Superior temporal gyrus (tissue), 1 donor: ENCODE measurements at regions not wholly inside any gene's neighbourhood (a gene's known extent, or its start where the extent isn't known, plus 50 kb on each side); places are given as distances from the start of the nearest gene placed in this dataset.
"Not testable (repeated sequence)": the region's sequence is repeated elsewhere in the genome, so short reads cannot be mapped to it uniquely, and the experiment has no call there.

Experiments used
- DNase-seq: peaks from one replicate; pipeline ENCODE4 v3.0.0-alpha.2; 2016; ENCODE audit errors: extremely low spot score

DNA sequence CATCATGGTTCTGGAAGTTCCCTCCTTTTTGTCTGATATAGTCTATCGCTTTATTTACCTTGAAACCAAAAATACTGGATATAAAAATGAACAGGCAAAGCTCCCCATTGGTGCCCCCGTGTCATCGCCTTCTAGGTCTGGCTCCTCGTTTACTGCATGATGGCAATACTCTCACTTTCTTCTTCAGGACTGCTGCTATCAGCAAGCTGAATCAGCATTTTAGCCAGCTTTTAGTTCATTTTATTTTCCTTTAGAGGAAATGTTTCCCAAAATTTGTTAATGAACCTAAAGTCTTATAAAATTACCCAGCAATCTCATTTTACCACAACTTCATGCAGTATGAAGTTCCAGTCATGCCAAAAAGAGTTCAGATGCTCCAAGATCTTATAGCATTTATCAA lies 80.5 kb downstream of the ZIC3 start:
- no peak for DNase-seq

- no peak for DNase-seq
Observed at GRCh38 chrX:137651647-137652046, 85.7 kb downstream of the ZIC3 start.

- DNase-seq, result no peak
Observed at GRCh38 chrX:137652086-137652485, 86.2 kb downstream of the ZIC3 start.

GRCh38 chrX:137654481-137654880 lies 88.6 kb downstream of the ZIC3 start:
- DNase-seq, result no peak

- no peak for DNase-seq
Observed at GRCh38 chrX:137667776-137668175, 101.8 kb downstream of the ZIC3 start.

DNA sequence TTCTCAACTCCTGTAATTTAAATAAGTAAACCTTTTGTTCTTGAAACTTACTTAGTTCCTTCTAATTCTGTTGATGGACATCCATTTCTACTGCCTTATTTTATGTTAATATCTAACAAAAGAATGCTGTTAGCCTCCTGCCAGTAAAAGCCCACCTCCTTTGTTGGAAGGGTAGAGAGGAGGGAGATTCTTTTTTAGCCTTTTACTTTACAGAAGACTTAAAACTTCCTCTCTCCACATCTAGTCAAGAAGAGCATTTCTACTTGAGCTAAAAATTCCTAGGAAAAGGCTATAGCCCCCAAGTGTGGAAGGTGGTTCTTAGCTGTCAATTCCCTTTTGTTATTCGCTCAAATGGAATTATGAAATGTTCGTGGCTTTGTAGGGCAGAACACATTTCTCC lies 118.7 kb downstream of the ZIC3 start:
- DNase-seq, result no peak

DNA sequence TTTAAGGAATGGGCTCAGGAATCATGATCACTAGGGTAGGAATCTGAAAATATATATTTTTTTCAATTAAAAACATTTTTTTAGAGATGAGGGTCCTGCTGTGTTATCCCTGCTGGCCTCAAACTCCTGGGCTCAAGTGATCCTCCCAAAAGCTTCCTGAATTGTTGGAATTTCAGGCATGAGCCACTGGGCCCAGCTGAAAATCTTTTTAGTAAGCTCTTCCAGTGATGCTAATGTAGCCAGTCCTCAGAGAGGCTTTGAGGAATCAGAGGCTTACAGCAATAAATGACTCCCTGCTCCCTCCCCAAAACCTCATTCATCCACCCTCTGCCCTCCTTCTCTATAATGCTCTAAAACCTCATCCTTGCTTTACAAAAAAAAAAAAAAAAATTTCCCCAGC lies 129.5 kb downstream of the ZIC3 start:
- DNase-seq, result no peak

GRCh38 chrX:137707348-137707747 lies 141.4 kb downstream of the ZIC3 start:
- no peak for DNase-seq

GRCh38 chrX:137742846-137743245 lies 176.9 kb downstream of the ZIC3 start:
- DNase-seq, result no peak

- no peak for DNase-seq
Observed at GRCh38 chrX:137743414-137743813, 177.5 kb downstream of the ZIC3 start.

DNA sequence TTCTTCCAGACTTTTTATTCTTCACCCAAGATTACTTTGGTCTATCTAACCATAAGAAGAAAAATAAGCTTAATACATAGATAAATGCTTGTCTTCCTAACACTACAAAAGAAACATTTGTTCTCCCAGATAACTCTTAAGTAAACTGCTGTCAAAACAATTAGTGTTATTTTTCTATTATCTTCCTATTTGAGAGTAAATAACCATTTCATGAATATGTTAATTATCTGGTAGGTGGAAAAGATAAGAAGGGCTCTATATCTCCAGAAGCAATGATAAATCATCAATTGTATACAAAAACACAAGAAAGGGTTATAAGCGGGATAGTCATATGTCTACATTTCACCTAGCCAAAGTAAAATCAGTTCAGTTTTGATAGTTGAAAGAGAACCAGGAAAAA lies 180.4 kb downstream of the ZIC3 start:
- DNase-seq, result no peak

DNA sequence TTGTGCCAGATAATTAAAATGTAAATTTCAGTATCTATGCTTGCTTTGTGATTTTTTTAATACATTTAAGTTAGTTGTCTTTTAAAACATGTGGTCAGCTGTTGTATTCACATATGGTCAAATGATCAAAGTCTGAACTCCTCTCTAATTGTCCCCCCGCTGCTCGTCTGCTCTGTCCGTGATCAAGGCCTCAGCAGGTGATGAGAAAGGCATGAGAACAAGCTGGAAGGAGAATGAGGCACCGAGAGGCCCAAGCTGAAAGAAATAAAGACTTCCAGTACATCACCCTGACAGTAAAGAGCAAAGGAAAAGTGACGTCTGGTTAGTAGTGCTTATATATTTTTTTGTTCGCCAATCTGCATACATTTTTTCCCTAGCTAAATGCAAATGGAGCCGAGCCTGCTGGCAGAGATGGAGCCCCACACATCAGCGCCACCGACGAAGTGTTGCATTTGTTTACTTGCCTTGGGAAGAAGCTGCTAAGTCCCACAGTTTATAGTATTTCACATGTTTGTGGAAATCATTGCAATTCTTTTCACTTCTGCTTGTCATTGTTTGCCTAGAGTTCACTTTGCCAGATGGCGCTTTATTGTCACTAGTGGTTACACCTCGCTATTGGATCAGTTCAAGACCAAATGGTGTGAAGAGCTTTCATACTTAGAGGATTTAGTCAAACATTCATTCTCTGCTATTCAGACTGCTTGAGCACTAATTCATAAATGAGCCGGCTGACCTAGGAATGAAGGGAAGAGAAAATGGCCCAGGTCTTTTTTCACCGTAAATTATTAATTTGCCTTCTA lies 181.5 kb downstream of the ZIC3 start:
- DNase-seq, result no peak

GRCh38 chrX:137748827-137749226 lies 182.9 kb downstream of the ZIC3 start:
- DNase-seq, result no peak

DNA sequence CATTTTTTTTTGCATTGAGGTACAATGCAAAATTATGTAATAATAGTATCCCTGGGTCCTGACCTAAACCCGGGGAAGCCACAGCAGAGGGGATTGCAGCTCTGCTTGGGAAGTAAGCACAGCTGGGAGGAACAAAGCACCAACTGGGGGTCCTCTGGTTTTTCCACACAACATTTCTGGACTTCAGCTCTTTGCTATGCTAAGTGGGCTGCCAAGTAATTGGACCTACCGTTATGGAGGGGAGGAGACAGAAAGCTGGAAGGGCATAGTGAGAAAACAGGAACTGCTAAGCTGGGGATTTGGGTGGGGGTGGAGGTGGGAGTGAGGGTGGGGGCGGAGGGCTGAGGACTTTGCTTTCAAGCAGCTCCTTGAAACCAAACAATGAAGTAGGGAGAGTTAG lies 183.3 kb downstream of the ZIC3 start:
- DNase-seq, result no peak

- DNase-seq, result no peak
Observed at GRCh38 chrX:137771537-137771936, 205.6 kb downstream of the ZIC3 start.

- no peak for DNase-seq
Observed at GRCh38 chrX:137792214-137792613, 226.3 kb downstream of the ZIC3 start.

- not testable (repeated sequence) for DNase-seq
Observed at GRCh38 chrX:137797926-137798325, 232.0 kb downstream of the ZIC3 start.

DNA sequence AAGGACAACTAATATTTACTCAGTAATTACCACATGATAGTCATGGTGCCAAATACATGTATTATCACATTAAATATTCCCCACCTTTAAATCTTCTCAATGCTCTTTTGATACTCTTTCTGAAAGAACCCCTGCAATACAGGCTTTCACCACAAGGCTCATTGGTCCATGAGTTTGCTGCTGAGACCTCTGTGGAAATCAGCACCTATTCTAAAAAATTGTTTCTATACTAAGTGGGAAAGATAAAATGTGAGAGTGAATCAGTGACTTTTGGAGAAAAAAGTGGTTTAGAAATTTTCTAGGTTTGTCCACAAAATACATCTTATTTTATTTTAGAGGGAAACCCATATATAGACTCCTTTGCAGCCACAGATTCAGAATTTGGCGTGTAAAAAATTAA lies 257.3 kb downstream of the ZIC3 start:
- no peak for DNase-seq

DNA sequence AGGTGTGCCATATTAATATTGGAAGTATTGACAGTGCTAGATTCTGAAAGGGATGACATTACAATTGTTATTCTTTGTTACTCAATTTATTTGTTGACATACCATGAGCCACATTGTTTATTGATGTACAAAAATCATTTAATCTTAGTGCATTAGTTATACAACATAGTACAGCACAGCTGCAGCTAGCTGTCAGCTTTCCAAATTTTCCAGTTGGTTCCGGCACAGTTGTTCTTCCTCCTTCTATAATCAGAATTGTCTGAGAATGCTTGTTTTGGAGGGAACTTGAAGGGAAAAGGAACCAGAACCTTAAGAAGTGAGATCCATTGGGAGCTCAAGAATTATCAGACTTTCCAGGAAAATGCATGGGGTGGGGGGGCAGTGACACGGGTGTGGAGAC lies 281.4 kb downstream of the ZIC3 start:
- DNase-seq, result no peak

GRCh38 chrX:137848266-137848905 lies 282.5 kb downstream of the ZIC3 start:
- DNase-seq, result no peak

DNA sequence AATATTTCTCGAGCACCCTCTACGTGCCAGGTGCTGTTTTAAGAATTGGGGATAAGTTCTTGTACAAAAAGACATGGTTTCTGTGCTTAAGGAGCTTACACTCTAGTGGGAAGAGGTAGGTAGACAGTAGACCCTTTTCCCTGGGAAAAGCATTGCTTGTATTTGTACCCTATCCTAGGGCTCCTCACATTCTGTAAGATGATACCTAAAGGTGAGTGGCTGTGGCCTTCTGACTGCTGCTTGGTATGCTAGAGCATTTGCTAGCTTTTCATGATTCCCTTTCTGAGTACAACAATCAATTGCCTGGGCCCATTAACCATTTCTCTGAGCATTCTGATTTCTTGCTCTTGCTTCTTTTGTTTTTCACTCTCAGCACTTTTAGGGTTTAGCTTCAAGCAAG lies 286.6 kb downstream of the ZIC3 start:
- no peak for DNase-seq

DNA sequence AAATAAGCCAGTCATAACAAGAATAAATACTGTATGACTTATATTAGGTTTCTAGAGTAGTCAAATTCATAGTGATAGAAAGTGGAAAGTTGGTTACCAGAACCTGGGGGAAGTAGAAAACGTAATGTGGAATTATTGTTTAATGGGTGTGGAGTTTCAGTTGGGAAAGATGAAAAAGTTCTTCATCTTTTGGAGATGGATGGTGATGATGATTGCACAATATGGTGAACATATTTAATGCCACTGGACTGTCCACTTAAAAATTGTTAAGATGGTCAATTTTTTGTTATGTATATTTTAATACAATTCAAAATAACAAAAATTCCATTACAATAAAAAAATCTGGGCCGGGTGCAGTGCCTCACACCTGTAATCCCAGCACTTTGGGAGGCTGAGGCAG lies 289.6 kb downstream of the ZIC3 start:
- no peak for DNase-seq

- DNase-seq, result no peak
Observed at GRCh38 chrX:137858106-137858505, 292.2 kb downstream of the ZIC3 start.

DNA sequence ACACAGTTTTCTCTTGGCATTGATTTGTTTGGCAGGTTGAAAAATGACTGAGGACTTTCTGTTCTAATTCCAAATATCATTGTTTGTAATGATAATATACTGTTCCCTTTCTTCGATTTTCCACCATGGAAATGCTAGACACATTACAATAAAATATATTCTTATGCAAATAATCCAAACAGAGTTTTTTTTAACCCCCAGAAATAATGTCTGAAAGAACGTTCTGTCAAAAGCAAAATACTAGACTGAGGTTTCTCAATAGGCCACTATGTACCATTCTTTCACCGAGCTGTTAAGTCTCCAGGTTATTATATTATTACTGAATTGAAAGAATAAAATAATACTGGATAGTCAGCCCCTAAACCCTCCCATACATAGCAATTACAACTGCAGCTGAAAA lies 312.5 kb downstream of the ZIC3 start:
- DNase-seq, result no peak
